ENCODE measurements at regions not wholly inside any gene's neighbourhood (a gene's known extent, or its start where the extent isn't known, plus 50 kb on each side); places are given as distances from the start of the nearest gene placed in this dataset.

DNA sequence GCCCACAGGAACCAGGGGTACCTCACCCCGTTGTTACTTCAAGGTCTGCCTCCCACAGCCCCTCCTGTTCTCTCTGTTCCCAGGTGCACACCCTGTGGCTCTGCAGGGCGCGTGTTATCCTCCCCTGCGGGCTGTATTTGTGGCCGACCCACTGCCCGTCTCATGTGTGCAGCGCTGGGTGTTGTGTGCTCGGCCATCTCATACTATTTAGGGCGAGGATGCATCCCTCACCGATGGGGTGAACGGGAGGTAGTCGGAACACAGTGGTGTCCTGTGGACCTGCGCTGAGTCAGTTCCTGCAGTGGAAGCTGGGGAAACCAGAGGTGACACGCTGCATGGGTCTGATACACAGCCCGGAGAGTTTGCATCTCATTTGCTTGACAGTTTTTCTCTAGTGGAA is 94.5 kb upstream of the SULF2 start:
- FAIRE-seq (no peak), ATAC-seq (no peak), DNase-seq (ENCODE audit: low read depth, low spot score) (no peak)
- no peaks in the 10 kb centered on the region for H4K20me1 ChIP-seq (ENCODE audit: control insufficient read depth, insufficient read depth)
- ChIA-PET POLR2A (no interaction called here), RAD21 (ENCODE audit: unreplicated experiment) (no interaction called here), SMC1A (ENCODE audit: uncharacterized antibody, unreplicated experiment) (no interaction called here), CTCF (interaction anchor here (0.9 kb wide), 2 partner anchors 15 to 53 kb away, joined by 3 read pairs; no protein-coding TSS in a partner anchor)
- no peak overlapping the region for H3K4me3 ChIP-seq
- H3K4me1 ChIP-seq (ENCODE audit: control insufficient read depth, insufficient read depth, low read length) = no peaks in the 10 kb centered on the region
- H3K79me2 ChIP-seq (ENCODE audit: control insufficient read depth, insufficient read depth, low read length) = no peaks in the 10 kb centered on the region
- H3K36me3 ChIP-seq (ENCODE audit: control insufficient read depth in 2 of 2, insufficient read depth in 2 of 2, low read length in 1 of 2) = no peaks in the 10 kb centered on the region
- H3K9me3 ChIP-seq (replicated peaks; ENCODE audit: control insufficient read depth, insufficient read depth, low read length) = no peaks in the 10 kb centered on the region
- H3K4me2 ChIP-seq (ENCODE audit: control insufficient read depth, insufficient read depth) = no peak overlapping the region
- no peak for TF ChIP-seq NR2C1 (IDR thresholded peaks at IDR 0.05)
- no peak for TF ChIP-seq MLLT1 (IDR thresholded peaks at IDR 0.05)
- TF ChIP-seq E2F8 (IDR thresholded peaks at IDR 0.05; ENCODE audit: low read depth, partially characterized antibody) = no peak
- no peak for TF ChIP-seq MYC (IDR thresholded peaks at IDR 0.05; ENCODE audit: insufficient read depth, insufficient read length, insufficient replicate concordance, low read length, severe bottlenecking)
- TF ChIP-seq CEBPB (IDR thresholded peaks at IDR 0.05; ENCODE audit: borderline replicate concordance in 1 of 2, low read depth in 2 of 2, low read length in 2 of 2) = no peak
- no peak for TF ChIP-seq NKRF (conservative IDR thresholded peaks at IDR 0.05)
- TF ChIP-seq TCF7 (IDR thresholded peaks at IDR 0.05; ENCODE audit: borderline replicate concordance) = no peak
- TF ChIP-seq EGR1 (IDR thresholded peaks at IDR 0.05; ENCODE audit: borderline replicate concordance in 1 of 2, low read depth in 2 of 2, low read length in 2 of 2) = no peak
- no TSS peak for BruUV-seq (replicated peaks)
- no peak overlapping the region for H2AFZ ChIP-seq (ENCODE audit: control insufficient read depth, low read depth, low read length)
- in situ Hi-C loops (cut with MboI) (no loop called here), intact Hi-C loops (cut with micrococcal nuclease; ENCODE audit: unreplicated experiment) (no loop called here)
- 36% methylated on average over 15 of the region's 15 CpGs for WGBS (ENCODE audit: insufficient coverage, insufficient replicate concordance, low lambda C conversion rate, missing lambda C conversion rate)
- H3K27me3 ChIP-seq (replicated peaks in 1 of 2; ENCODE audit: control insufficient read depth in 2 of 2, insufficient read depth in 2 of 2, low read length in 1 of 2) = no peaks in the 10 kb centered on the region; a peak in 1 of 4 replicates
- no peak overlapping the region for H3K9ac ChIP-seq (ENCODE audit: control insufficient read depth, insufficient read depth, low read length)
- no peak overlapping the region for H3K27ac ChIP-seq (ENCODE audit: control insufficient read depth, insufficient read depth)
